Iris pigment epithelial cell (primary cell): ENCODE measurements at regions not wholly inside any gene's neighbourhood (a gene's known extent, or its start where the extent isn't known, plus 50 kb on each side); places are given as distances from the start of the nearest gene placed in this dataset.
A peak's percentile ranks its signal among the peaks of the same experiment; 100 is the strongest.
"Not testable (repeated sequence)": the region's sequence is repeated elsewhere in the genome, so short reads cannot be mapped to it uniquely, and the experiment has no call there.

Experiments used
- DNase-seq: peaks from one replicate; pipeline ENCODE4 v3.0.0-alpha.2; 2011; ENCODE audit warnings: low read depth

- no peak for DNase-seq
These were observed 191.7 kb upstream of the ZC3H15 start for GRCh38 chr2:186294248-186294888.

DNA sequence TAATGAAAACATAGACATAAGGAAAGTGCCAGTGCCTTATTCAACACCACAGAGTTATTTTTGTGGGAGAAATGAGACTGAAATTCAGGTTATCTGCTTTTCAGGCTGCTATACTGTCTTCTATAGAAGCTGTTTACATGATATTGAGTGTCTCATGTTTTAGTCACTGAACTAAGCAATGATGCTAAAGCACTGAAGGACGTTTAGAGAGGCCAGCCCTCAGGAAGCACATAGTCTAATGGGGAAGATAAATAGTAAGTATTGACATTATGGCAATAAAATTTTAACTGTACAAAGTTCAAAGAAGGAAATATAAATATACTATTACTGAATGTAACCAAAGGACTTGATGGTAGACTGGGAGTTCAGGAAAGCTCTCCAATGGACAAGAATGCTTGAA, 186.4 kb upstream of the ZC3H15 start:
- no peak for DNase-seq

DNA sequence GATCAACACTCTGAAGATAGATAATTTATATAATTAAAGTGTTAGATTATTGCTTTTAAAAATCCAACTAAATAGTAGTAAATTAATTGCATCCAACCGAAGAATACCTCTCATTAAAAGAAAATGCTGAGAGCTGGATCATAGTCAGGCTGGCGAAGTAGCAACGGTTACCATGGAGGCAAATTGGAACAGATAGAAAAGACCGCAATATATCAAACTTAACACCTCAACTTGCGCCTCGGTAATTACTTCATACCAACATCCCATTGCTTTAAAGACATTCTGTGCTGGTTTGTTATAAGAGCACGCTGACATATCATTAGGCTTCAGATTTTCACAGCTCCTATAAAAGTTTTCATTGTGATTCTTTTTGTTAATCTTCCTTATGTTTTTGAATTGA, 183.8 kb upstream of the ZC3H15 start:
- no peak for DNase-seq

DNA sequence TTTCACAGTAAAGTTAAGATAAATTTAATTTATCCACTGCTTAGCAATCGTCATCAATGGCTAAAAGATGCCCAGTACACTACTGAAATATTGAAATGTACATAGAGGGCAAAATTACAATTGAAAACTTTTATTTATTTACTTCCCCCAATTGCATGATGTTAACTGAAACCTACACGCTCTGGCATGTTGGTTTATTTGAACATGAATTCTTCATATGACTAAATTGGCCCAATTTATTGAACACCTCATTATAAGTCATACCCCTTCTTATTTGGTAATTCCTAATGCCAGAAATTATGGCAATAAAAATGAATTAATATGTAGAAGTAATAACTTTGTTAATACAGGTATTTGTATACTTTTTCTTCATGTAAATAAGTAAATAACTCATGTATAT, 183.0 kb upstream of the ZC3H15 start:
- no peak for DNase-seq

DNA sequence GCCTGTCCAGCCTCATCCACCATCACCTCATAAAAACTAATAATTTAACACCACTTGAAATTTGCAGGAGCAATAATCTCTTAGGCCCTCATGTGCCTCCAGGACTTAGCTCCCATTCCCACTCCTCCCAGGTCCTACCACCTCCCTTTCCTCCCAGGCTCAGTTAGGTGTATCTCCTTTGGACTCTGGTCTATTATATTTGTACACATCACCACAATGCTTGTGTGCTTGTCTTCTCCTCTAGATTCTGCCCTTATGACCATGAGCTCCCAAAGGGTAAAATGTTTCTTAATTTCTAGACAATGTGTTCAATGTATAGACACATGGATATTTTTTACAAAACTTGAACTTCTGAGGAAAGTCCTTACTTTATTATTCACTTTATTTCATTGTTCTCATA, 182.0 kb upstream of the ZC3H15 start:
- DNase-seq = no peak

DNA sequence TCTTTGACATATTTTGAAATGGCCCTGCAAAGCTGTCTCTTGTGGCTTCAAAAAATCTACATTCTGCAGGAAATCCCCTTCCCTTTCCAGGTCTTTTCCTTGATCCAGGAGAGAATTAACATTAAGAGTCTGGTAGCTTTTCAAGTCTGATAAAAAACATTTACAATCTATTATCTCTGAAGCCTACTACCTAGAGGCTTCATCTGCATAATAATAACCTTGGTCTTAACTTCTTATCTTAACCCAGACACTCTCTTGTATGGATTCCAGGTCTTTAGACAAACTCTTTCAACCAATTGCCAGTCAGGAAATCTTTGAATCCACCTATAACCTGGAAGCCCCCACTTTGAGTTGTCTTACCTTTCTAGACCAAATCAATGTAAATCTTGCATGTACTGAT, 179.3 kb upstream of the ZC3H15 start:
- no peak for DNase-seq

- no peak for DNase-seq
These were observed 178.2 kb upstream of the ZC3H15 start for GRCh38 chr2:186307871-186308270.

- peak; percentile 44 for DNase-seq
These were observed 177.7 kb upstream of the ZC3H15 start for GRCh38 chr2:186308347-186308746.

DNA sequence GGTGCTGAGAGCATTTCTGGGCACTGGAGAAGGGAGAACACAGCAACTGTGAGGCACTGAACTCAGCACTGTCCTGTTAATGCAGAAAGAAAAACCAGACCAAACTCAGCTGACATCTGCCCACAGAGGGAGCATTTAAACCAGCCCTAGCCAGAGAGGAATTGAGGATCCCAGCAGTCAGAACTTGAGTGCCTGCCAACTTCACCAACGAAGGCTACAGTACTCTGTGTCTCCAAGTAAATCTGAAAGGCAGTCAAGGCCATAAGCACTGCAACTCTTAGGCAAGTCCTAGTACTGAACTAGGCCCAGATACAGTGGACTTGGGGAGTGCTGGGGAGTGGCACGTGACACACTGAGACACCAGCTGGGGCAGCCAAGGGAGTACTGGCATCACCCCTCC, 176.2 kb upstream of the ZC3H15 start:
- DNase-seq = peak; percentile 64

GRCh38 chr2:186319105-186319504, 167.0 kb upstream of the ZC3H15 start:
- DNase-seq = no peak

DNA sequence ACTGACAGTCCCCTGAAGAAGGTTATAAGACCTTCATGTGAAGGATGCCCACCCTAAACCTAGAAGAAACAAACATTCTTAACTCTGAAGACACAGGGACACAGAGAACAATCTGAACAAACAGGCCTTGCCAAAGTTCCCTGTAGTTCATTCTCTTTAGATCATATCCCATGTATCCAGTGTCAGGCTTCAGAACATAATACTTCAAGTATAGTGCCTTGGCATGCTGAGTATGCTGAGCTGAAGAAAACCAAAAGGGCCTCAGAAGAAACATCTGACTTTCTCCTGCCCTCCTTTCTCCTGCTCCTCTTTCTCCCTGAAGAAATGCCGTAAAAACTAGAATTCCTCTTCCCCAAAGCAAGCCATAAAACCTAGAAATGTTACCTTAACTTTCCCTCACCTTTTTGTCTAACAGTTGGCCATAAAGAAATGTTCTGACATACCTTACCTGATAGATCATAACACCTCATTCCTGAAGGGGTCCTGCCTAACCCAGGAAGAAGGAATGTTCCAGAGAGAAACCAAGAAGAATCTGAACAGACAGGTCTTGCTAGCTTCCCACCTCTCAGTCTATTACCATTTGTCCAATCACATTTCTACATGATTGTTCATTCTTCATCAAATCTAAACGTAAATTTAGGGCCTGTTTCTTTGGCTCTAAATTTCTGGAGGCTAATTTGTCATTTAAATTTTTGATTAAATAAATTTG, 160.1 kb upstream of the ZC3H15 start:
- DNase-seq = no peak

DNA sequence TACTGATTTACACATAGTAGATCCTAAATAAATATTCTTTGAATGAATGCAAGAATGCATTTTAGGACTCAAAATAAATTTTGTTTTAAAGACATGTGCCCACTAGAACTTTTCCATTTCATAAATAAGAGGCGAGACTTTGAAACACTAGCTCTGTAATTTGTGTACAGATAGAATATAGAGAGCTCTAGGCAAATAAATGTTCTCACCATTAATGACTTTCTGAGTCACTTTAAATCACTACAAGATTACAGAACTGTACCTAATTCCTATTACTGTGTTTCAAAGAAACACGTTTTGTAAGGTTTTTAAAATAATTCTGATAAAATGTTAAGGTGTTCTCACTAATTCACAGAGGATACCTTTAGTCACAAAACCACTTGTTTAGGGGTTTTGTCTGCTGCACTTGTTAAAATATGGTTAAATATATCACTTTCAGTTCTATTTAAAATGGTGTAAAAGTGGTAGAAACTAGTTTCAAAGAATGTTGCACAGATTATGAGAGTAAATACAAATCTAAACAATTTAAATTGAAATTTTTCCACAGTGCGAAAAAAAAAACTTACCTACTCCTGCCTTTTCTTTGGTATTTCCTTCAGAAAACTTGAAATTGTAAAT, 158.7 kb upstream of the ZC3H15 start:
- DNase-seq = no peak

DNA sequence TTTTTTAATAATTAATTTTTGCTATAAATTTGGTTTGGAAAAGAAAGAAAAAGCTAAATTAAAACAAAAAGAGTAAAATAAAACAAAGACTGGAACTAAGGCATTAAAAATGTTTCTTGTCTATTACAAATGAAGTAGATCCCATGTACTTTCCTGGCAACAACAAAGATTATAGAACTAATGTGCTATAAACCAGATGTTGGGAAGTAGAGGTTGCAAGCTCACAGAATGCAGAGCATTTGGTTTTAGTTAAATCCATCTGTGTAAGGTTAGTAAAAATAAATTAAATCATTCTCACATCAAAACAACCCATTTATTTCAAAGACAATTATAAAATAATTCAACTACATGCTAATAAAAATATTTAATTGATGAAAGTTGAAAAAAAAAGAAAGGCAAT, 157.2 kb upstream of the ZC3H15 start:
- DNase-seq = no peak

DNA sequence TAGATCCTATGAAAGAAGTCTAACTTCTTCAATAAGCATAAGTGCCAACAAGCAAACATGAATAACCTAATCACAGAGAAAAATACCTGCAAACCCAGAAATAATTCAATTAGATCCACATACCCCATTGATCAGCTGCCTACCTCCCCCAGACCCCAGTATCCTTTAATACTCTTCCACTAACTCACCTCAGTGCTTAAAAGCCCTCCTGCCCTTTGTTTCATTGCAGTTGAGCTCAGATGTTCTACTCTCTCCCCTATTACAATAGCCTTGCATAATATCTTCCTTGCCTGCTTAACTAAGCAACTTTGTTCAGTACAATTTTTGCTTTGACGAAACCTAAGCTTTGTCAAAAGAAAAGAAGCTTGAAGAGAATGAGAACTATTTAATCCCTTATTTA, 156.0 kb upstream of the ZC3H15 start:
- DNase-seq = no peak

DNA sequence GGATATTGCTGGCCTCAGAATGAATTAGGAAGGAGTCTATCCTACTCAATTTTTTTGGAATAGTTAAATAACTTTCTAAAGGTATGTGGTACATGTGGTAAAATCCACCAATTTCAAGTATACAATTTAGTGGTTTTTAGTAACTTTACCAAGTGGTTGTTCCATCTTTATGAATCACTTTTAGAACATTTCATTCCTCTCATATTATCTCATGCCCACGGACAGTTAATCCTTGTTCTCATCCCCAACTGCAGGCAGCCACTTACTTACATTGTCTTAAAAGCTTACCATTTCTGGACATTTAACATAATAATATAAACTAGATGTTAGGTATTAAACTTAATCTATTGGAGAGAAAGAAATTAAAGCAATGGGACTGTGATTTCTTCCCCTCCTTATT, 146.3 kb upstream of the ZC3H15 start:
- peak; percentile 60 for DNase-seq

DNA sequence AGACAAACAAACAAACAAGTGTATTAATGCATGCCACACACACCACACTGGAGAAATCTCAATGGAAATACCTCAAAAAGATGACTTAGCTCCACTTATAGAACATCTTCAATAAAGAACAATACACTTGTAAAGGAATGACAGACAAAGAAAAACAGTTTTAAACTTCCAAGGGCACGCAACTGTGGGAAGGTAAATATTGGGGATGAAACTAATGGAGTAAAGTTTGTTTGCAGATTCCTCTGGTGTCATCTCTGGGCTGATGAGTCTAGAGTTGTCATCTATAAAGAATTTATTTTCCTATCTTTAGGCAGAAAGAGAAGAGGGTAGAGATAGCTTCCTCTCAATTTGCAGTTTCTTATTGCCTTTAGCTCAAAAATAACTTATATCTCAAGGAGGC, 144.0 kb upstream of the ZC3H15 start:
- DNase-seq = no peak

- DNase-seq = no peak
These were observed 140.3 kb upstream of the ZC3H15 start for GRCh38 chr2:186345745-186346144.

- DNase-seq = no peak
These were observed 139.8 kb upstream of the ZC3H15 start for GRCh38 chr2:186346216-186346615.

DNA sequence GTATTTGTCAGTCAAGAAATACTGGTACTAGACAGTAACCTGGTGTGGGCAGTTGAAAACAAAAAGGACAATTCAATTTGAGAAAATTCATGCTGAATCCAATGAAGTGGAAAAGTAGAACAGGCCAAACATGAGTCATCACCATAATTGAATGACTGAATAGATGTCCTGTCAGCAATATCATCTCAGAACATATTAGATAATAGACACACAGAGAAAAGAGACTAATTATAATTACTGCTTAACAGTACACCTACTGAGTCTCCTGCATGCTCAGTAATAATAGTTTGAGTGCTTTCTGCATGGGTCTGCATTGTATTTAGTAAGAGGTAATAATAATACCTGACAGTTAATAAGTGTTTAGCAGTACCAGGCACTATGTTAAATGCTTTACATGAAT, 138.6 kb upstream of the ZC3H15 start:
- peak; percentile 37 for DNase-seq

- DNase-seq = peak; percentile 35
These were observed 137.9 kb upstream of the ZC3H15 start for GRCh38 chr2:186348200-186348599.

GRCh38 chr2:186349508-186349907, 136.6 kb upstream of the ZC3H15 start:
- DNase-seq = peak; percentile 93

- DNase-seq = not testable (repeated sequence)
These were observed 131.9 kb upstream of the ZC3H15 start for GRCh38 chr2:186354160-186354559.

DNA sequence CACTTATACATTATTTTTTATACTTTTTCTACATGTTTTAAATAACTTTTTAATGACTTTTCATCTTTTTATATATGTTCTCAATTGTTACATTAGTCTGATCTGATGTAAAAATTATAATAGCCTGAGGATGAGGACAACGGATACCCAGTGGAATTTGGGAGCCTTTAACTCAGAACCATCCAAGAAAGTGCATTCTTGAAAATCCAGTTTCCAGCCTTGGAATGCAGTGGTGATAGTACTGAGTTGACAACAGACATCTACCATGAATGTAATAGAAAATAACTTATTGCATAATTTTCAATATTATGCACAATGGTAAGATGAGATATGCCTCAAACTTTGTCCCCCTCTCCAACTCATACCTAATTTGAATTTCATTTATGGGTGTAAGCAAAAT, 120.7 kb upstream of the ZC3H15 start:
- no peak for DNase-seq

DNA sequence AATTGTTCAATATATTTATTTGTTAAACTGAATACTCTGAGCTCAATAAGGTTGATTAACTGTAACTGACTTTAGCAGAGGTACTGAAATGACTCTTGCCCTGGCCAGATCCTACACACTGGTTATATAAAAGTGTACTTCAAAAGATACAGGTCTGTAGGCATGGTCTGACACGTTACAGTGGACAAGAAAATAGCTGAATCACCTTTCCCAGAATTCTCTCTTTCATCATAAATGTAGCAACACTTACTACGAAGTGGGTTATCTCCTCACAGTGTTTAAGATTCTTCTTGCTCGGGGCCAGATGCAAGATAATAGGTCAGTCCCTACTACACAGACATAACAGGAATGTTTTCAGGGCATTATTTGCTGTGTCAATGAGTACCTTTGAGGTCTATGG, 107.0 kb upstream of the ZC3H15 start:
- peak; percentile 12 for DNase-seq
